NCI-H1048 (cell line): ENCODE measurements at regions not wholly inside any gene's neighbourhood (a gene's known extent, or its start where the extent isn't known, plus 50 kb on each side); places are given as distances from the start of the nearest gene placed in this dataset.

Experiments used
- DNase-seq: peaks from one replicate; lab custom pipeline; 2025; lab: John Stamatoyannopoulos, UW

GRCh38 chr1:87196110-87196827 lies 132.4 kb upstream of the LMO4 start:
- DNase-seq, result no peak

- no peak for DNase-seq
Measured at GRCh38 chr1:87197156-87197555, 131.5 kb upstream of the LMO4 start.

- DNase-seq, result no peak
Measured at GRCh38 chr1:87197641-87198040, 131.0 kb upstream of the LMO4 start.

- peak; percentile 22 for DNase-seq
Measured at GRCh38 chr1:87200875-87201638, 127.6 kb upstream of the LMO4 start.

- DNase-seq, result no peak
Measured at GRCh38 chr1:87201768-87202167, 126.9 kb upstream of the LMO4 start.

- no peak for DNase-seq
Measured at GRCh38 chr1:87202451-87202850, 126.2 kb upstream of the LMO4 start.

- DNase-seq, result no peak
Measured at GRCh38 chr1:87202922-87203655, 125.6 kb upstream of the LMO4 start.

- DNase-seq, result no peak
Measured at GRCh38 chr1:87203904-87204303, 124.8 kb upstream of the LMO4 start.

GRCh38 chr1:87204441-87204840 lies 124.2 kb upstream of the LMO4 start:
- no peak for DNase-seq

- no peak for DNase-seq
Measured at GRCh38 chr1:87204921-87205320, 123.8 kb upstream of the LMO4 start.

- DNase-seq, result no peak
Measured at GRCh38 chr1:87206044-87206831, 122.4 kb upstream of the LMO4 start.

- DNase-seq, result no peak
Measured at GRCh38 chr1:87208080-87208479, 120.6 kb upstream of the LMO4 start.

- DNase-seq, result no peak
Measured at GRCh38 chr1:87208931-87209330, 119.7 kb upstream of the LMO4 start.

GRCh38 chr1:87210151-87210550 lies 118.5 kb upstream of the LMO4 start:
- no peak for DNase-seq

- no peak for DNase-seq
Measured at GRCh38 chr1:87212431-87213134, 116.1 kb upstream of the LMO4 start.

- no peak for DNase-seq
Measured at GRCh38 chr1:87213135-87213515, 115.6 kb upstream of the LMO4 start.

- no peak for DNase-seq
Measured at GRCh38 chr1:87215592-87215991, 113.1 kb upstream of the LMO4 start.

GRCh38 chr1:87218618-87219017 lies 110.1 kb upstream of the LMO4 start:
- no peak for DNase-seq

- DNase-seq, result no peak
Measured at GRCh38 chr1:87219141-87219540, 109.5 kb upstream of the LMO4 start.

- no peak for DNase-seq
Measured at GRCh38 chr1:87219626-87220025, 109.1 kb upstream of the LMO4 start.

- no peak for DNase-seq
Measured at GRCh38 chr1:87220993-87221392, 107.7 kb upstream of the LMO4 start.

- DNase-seq, result no peak
Measured at GRCh38 chr1:87224201-87224600, 104.5 kb upstream of the LMO4 start.
